Neuronal stem cell (in vitro differentiated cells): ENCODE measurements at regions not wholly inside any gene's neighbourhood (a gene's known extent, or its start where the extent isn't known, plus 50 kb on each side); places are given as distances from the start of the nearest gene placed in this dataset.

Experiments used
- DNase-seq: peaks from one replicate; pipeline ENCODE4 v3.0.0-alpha.2; 2013; ENCODE audit warnings: low spot score
- H2AFZ ChIP-seq: one replicate; pipeline ENCODE4 v1.6.1; 2013; ENCODE audit warnings: mild to moderate bottlenecking, low read length, inconsistent platforms
- H2AK5ac ChIP-seq: 2 replicates; pipeline ENCODE4 v1.6.1; 2013; ENCODE audit warnings: low read depth, mild to moderate bottlenecking, inconsistent platforms, low read length, moderate library complexity, mixed read lengths
- H2BK120ac ChIP-seq: 2 replicates; pipeline ENCODE4 v1.6.1; 2013; ENCODE audit warnings: low read depth, mild to moderate bottlenecking, inconsistent platforms, low read length, moderate library complexity, mixed read lengths
- H2BK12ac ChIP-seq: one replicate; pipeline ENCODE4 v1.6.1; 2013; ENCODE audit warnings: low read length, inconsistent platforms
- H2BK15ac ChIP-seq: 2 replicates; pipeline ENCODE4 v1.6.1; 2013; ENCODE audit warnings: mild to moderate bottlenecking, low read length, inconsistent platforms, mixed read lengths
- H2BK5ac ChIP-seq: one replicate; pipeline ENCODE4 v1.6.1; 2013; ENCODE audit warnings: inconsistent platforms, mild to moderate bottlenecking, low read length, moderate library complexity
- H3K14ac ChIP-seq: one replicate; pipeline ENCODE4 v1.6.1; 2013; ENCODE audit warnings: low read length, inconsistent platforms
- H3K18ac ChIP-seq: 2 replicates; pipeline ENCODE4 v1.6.1; 2013; ENCODE audit warnings: low read length, inconsistent platforms
- H3K23ac ChIP-seq: 2 replicates; pipeline ENCODE4 v1.6.1; 2013; ENCODE audit warnings: low read depth, mild to moderate bottlenecking, mixed read lengths, low read length, inconsistent platforms; ENCODE audit not compliant: poor library complexity
- H3K27ac ChIP-seq: replicated peaks from 3 replicates; pipeline ENCODE4 v1.5.1; 2013; ENCODE audit warnings: low read length, inconsistent platforms
- H3K27me3 ChIP-seq, 3 experiments: 2 replicates each; pipeline ENCODE4 v1.6.1; 2013; ENCODE audit warnings: low read length in 3 of 3, mild to moderate bottlenecking in 2 of 3, inconsistent platforms in 1 of 3, low read depth in 1 of 3, mixed read lengths in 1 of 3, moderate library complexity in 1 of 3; ENCODE audit not compliant: control insufficient read depth in 3 of 3, insufficient read depth in 3 of 3
- H3K36me3 ChIP-seq, 2 donors: replicated peaks in 1 of 2; 2 replicates each; pipeline ENCODE4 v1.6.1; 2013; ENCODE audit warnings: low read length in 2 of 2; ENCODE audit not compliant: control insufficient read depth in 2 of 2, insufficient read depth in 2 of 2
- H3K4ac ChIP-seq: 2 replicates; pipeline ENCODE4 v1.6.1; 2013; ENCODE audit warnings: inconsistent platforms, mild to moderate bottlenecking, low read length, moderate library complexity
- H3K4me1 ChIP-seq, 2 donors: 1 replicate in 1 of 2; 2 replicates in 1 of 2; pipeline ENCODE4 v1.6.1; 2013; ENCODE audit warnings: low read length in 2 of 2, low read depth in 1 of 2; ENCODE audit not compliant: control insufficient read depth in 2 of 2, insufficient read depth in 1 of 2
- H3K4me2 ChIP-seq: one replicate; pipeline ENCODE4 v1.6.1; 2013; ENCODE audit warnings: mild to moderate bottlenecking, low read length, inconsistent platforms; ENCODE audit not compliant: insufficient read depth, poor library complexity, severe bottlenecking
- H3K4me3 ChIP-seq, 2 donors: 2 replicates each; pipeline ENCODE4 v1.5.1; 2013; ENCODE audit warnings: low read length in 2 of 2, mild to moderate bottlenecking in 2 of 2, inconsistent platforms in 1 of 2, moderate library complexity in 1 of 2
- H3K79me1 ChIP-seq: one replicate; pipeline ENCODE4 v1.6.1; 2013; ENCODE audit warnings: low read depth, mild to moderate bottlenecking, inconsistent platforms, low read length, moderate library complexity
- H3K9ac ChIP-seq: one replicate; pipeline ENCODE4 v1.6.1; 2013; ENCODE audit warnings: mild to moderate bottlenecking, low read depth, low read length, inconsistent platforms; ENCODE audit not compliant: poor library complexity
- H3K9me3 ChIP-seq, 2 donors: replicated peaks in 1 of 2; 2 replicates each; pipeline versions ENCODE3 to v1.6.1; 2013; ENCODE audit warnings: low read length in 2 of 2, mild to moderate bottlenecking in 2 of 2, inconsistent platforms in 1 of 2, low read depth in 1 of 2, mixed read lengths in 1 of 2, moderate library complexity in 1 of 2; ENCODE audit not compliant: control insufficient read depth in 2 of 2, insufficient read depth in 1 of 2
- H4K8ac ChIP-seq: one replicate; pipeline ENCODE4 v1.6.1; 2013; ENCODE audit warnings: low read depth, mild to moderate bottlenecking, inconsistent platforms, low read length, moderate library complexity
- H4K91ac ChIP-seq: one replicate; pipeline ENCODE4 v1.6.1; 2013; ENCODE audit warnings: low read length, low read depth, mild to moderate bottlenecking, inconsistent platforms; ENCODE audit not compliant: poor library complexity
- WGBS, 2 donors: extraction: QIAGEN DNeasy Blood & Tissue Kit; methylation state at CpG; one replicate each; pipeline ENCODE4 v1.1.7; 2013; ENCODE audit warnings: missing lambda C conversion rate in 2 of 2, mixed read lengths in 1 of 2; ENCODE audit not compliant: insufficient read length in 2 of 2, insufficient replicate concordance in 1 of 2; ENCODE audit errors: extremely low coverage in 2 of 2; 5-methylcytosine and 5-hydroxymethylcytosine counted together

- Histone ChIP-seq H3K9me3 (no peaks in the 10 kb centered on the region), H2BK5ac (no peak overlapping the region), H3K4me3 (no peak overlapping the region), H3K27me3 (no peaks in the 10 kb centered on the region), H3K18ac (no peak overlapping the region), H2BK120ac (no peak overlapping the region), H3K9ac (no peak overlapping the region), H3K4ac (no peak overlapping the region), H3K4me1 (no peaks in the 10 kb centered on the region), H2AFZ (no peak overlapping the region), H3K14ac (no peak overlapping the region), H3K36me3 (no peaks in the 10 kb centered on the region), H2AK5ac (no peak overlapping the region), H3K79me1 (no peaks in the 10 kb centered on the region), H2BK15ac (no peak overlapping the region), H3K23ac (no peak overlapping the region), H2BK12ac (no peak overlapping the region), H4K8ac (no peak overlapping the region), H3K4me2 (no peak overlapping the region), H3K27ac (no peak overlapping the region), H4K91ac (no peak overlapping the region)
- WGBS, 2 donors: no CpG with 5 or more reads among the region's 9 CpGs
- no peak for DNase-seq
Observed at GRCh38 chr2:58720770-58721697, 479.9 kb upstream of the FANCL start.

GRCh38 chr2:58720033-58720769 is 479.1 kb upstream of the FANCL start:
- no peak for DNase-seq
- Histone ChIP-seq H2AFZ (no peak overlapping the region), H2BK15ac (no peak overlapping the region), H3K4me2 (no peak overlapping the region), H3K14ac (no peak overlapping the region), H3K4me3 (no peak overlapping the region), H2AK5ac (no peak overlapping the region), H2BK5ac (no peak overlapping the region), H3K27me3 (no peaks in the 10 kb centered on the region), H3K36me3 (no peaks in the 10 kb centered on the region), H3K9ac (no peak overlapping the region), H3K27ac (no peak overlapping the region), H3K79me1 (no peaks in the 10 kb centered on the region), H3K9me3 (no peaks in the 10 kb centered on the region), H2BK120ac (no peak overlapping the region), H3K4ac (no peak overlapping the region), H3K18ac (no peak overlapping the region), H3K23ac (no peak overlapping the region), H3K4me1 (no peaks in the 10 kb centered on the region), H4K91ac (no peak overlapping the region), H4K8ac (no peak overlapping the region), H2BK12ac (no peak overlapping the region)
- no CpG with 5 or more reads among the region's 3 CpGs for WGBS, 2 donors

- no peak overlapping the region for H2BK12ac ChIP-seq
- DNase-seq: no peak
- H2BK15ac ChIP-seq: no peak overlapping the region
- no CpG with 5 or more reads among the region's 2 CpGs for WGBS, 2 donors
- no peak overlapping the region for H3K23ac ChIP-seq
- no peak overlapping the region for H3K4me2 ChIP-seq
- H3K4ac ChIP-seq: no peak overlapping the region
- no peak overlapping the region for H2BK5ac ChIP-seq
- no peaks in the 10 kb centered on the region for H3K4me1 ChIP-seq
- no peaks in the 10 kb centered on the region for H3K9me3 ChIP-seq
- no peaks in the 10 kb centered on the region for H3K27me3 ChIP-seq
- no peak overlapping the region for H3K18ac ChIP-seq
- no peak overlapping the region for H4K91ac ChIP-seq
- H3K4me3 ChIP-seq: no peak overlapping the region
- H3K9ac ChIP-seq: no peak overlapping the region
- no peak overlapping the region for H2BK120ac ChIP-seq
- H2AK5ac ChIP-seq: no peak overlapping the region
- no peak overlapping the region for H3K27ac ChIP-seq
- no peak overlapping the region for H3K14ac ChIP-seq
- no peak overlapping the region for H4K8ac ChIP-seq
- H3K79me1 ChIP-seq: no peaks in the 10 kb centered on the region
- H3K36me3 ChIP-seq: no peaks in the 10 kb centered on the region
- H2AFZ ChIP-seq: no peak overlapping the region
Observed at GRCh38 chr2:58715344-58715743, 474.2 kb upstream of the FANCL start.

- Histone ChIP-seq H3K9me3 (no peaks in the 10 kb centered on the region), H3K4ac (no peak overlapping the region), H3K9ac (no peak overlapping the region), H4K91ac (no peak overlapping the region), H3K4me3 (no peak overlapping the region), H2BK120ac (no peak overlapping the region), H3K14ac (no peak overlapping the region), H2AK5ac (no peak overlapping the region), H3K18ac (no peak overlapping the region), H3K27me3 (no peaks in the 10 kb centered on the region), H3K4me1 (peaks cover 0 to 5% of the 10 kb centered on the region in 2 donors), H3K23ac (no peak overlapping the region), H2BK15ac (no peak overlapping the region), H3K79me1 (no peaks in the 10 kb centered on the region), H2BK12ac (no peak overlapping the region), H3K36me3 (no peaks in the 10 kb centered on the region), H3K27ac (no peak overlapping the region), H3K4me2 (no peak overlapping the region), H2AFZ (no peak overlapping the region), H4K8ac (no peak overlapping the region), H2BK5ac (no peak overlapping the region)
- no CpG with 5 or more reads among the region's 7 CpGs for WGBS, 2 donors
- DNase-seq: no peak
Observed at GRCh38 chr2:58714238-58714637, 473.1 kb upstream of the FANCL start.
